ENCODE measurements at regions not wholly inside any gene's neighbourhood (a gene's known extent, or its start where the extent isn't known, plus 50 kb on each side); places are given as distances from the start of the nearest gene placed in this dataset.

DNA sequence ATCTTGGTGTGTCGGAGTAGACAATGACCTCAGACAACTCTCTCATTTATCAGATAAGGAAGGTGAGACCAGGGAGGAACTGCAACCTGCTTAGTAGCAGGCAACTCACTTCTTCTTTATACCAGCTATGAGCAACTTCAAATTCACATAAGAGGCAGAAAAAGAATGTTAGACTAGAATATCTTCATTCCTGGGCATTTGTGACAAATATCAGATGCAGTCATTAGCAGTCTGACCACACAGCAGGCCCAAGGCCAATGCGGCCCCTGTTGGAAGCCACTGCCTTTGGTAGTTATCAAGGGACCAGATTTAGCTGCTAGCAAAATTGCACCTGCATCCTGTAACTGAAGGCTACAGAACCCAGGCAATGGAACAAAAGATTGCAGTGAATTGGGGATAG lies 219.2 kb upstream of the RASGEF1B start:
- TF ChIP-seq POLR2AphosphoS5 (IDR thresholded peaks at IDR 0.05; ENCODE audit: low read depth, low read length): no peak
- TF ChIP-seq TAF1 (IDR thresholded peaks at IDR 0.05; ENCODE audit: borderline replicate concordance, insufficient read depth, low read length): no peak
